ENCODE measurements at regions not wholly inside any gene's neighbourhood (a gene's known extent, or its start where the extent isn't known, plus 50 kb on each side); places are given as distances from the start of the nearest gene placed in this dataset.

DNA sequence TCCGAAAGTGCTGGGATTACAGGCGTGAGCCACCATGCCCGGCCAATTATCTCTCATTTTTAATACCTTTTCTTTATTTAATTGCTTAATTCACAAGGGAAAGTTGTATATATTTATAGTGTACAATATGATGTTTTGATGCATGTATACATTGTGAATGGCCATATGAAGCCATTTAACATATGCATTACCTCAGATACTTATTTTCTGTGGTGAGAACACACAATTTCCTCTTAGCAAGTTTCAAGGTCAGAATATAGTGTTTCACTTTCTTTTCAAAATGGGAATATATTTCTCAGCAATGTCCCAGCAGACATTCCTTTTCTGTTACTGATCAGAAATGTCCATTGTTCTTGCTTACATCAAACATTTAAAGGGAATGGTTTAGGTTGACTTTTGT, 1596.3 kb downstream of the MAT2B start:
- Mint-ChIP-seq H3K4me3 (ENCODE audit: unreplicated experiment) (no peak overlapping the region), H3K27ac (ENCODE audit: unreplicated experiment) (no peak overlapping the region), H3K27me3 (ENCODE audit: low read depth) (no peaks in the 10 kb centered on the region), H3K9me3 (ENCODE audit: low read depth) (peaks cover 14% of the 10 kb centered on the region), H3K4me1 (ENCODE audit: low read depth) (no peaks in the 10 kb centered on the region), H3K36me3 (ENCODE audit: low read depth) (no peaks in the 10 kb centered on the region)
- TF ChIP-seq, protein P1, sequence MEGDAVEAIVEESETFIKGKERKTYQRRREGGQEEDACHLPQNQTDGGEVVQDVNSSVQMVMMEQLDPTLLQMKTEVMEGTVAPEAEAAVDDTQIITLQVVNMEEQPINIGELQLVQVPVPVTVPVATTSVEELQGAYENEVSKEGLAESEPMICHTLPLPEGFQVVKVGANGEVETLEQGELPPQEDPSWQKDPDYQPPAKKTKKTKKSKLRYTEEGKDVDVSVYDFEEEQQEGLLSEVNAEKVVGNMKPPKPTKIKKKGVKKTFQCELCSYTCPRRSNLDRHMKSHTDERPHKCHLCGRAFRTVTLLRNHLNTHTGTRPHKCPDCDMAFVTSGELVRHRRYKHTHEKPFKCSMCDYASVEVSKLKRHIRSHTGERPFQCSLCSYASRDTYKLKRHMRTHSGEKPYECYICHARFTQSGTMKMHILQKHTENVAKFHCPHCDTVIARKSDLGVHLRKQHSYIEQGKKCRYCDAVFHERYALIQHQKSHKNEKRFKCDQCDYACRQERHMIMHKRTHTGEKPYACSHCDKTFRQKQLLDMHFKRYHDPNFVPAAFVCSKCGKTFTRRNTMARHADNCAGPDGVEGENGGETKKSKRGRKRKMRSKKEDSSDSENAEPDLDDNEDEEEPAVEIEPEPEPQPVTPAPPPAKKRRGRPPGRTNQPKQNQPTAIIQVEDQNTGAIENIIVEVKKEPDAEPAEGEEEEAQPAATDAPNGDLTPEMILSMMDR (IDR thresholded peaks at IDR 0.05) = no peak
- DNase-seq (ENCODE audit: low spot score) = no peak

DNA sequence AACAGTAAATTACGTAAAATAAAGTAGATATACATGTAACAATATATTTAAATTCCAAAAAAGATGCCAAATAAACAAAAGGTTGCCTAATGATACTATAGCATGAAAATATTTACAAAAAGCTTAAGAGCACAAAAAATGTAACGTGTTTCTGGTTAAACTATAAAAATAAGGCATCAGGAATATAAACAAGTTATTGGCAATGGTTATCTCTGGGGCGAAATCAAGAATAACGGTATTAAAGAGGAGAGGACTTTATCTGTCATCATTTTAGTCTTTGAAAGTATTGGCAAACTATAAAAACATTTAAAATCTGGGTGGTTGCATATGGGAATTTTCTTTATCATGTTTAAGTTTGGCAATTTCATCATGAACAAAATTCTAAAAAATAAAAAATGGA, 1599.2 kb downstream of the MAT2B start:
- Mint-ChIP-seq H3K4me1 (ENCODE audit: low read depth) (no peaks in the 10 kb centered on the region), H3K4me3 (ENCODE audit: unreplicated experiment) (no peak overlapping the region), H3K27ac (ENCODE audit: unreplicated experiment) (no peak overlapping the region), H3K27me3 (ENCODE audit: low read depth) (no peaks in the 10 kb centered on the region), H3K9me3 (ENCODE audit: low read depth) (peaks cover 10% of the 10 kb centered on the region), H3K36me3 (ENCODE audit: low read depth) (no peaks in the 10 kb centered on the region)
- DNase-seq (ENCODE audit: low spot score) = no peak
- TF ChIP-seq, protein P1 (IDR thresholded peaks at IDR 0.05) = no peak

DNA sequence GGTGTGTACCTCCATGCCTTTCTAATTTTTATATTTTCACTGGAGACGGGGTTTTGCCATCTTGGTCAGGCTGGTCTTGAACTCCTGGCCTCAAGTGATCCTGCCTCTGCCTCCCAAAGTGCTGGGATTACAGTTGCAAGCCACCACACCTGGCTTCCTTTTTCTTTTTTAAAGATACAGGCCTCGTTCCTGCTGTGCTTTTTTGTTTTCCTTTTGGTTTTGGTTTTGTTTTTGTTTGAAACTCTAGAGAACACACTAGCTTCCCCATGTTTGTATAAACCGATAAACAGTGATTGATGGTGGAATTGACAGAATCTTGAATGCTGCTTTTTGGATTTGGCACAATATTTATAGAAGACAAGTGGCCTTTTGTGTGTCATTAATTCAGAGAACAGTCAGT, 1603.4 kb downstream of the MAT2B start:
- no peaks in the 10 kb centered on the region for H3K36me3 Mint-ChIP-seq (ENCODE audit: low read depth)
- no peaks in the 10 kb centered on the region for H3K27me3 Mint-ChIP-seq (ENCODE audit: low read depth)
- no peak overlapping the region for H3K4me3 Mint-ChIP-seq (ENCODE audit: unreplicated experiment)
- H3K9me3 Mint-ChIP-seq (ENCODE audit: low read depth) = peaks cover 8% of the 10 kb centered on the region
- TF ChIP-seq, protein P1 (IDR thresholded peaks at IDR 0.05) = no peak
- H3K4me1 Mint-ChIP-seq (ENCODE audit: low read depth) = no peaks in the 10 kb centered on the region
- DNase-seq (ENCODE audit: low spot score) = no peak
- no peak overlapping the region for H3K27ac Mint-ChIP-seq (ENCODE audit: unreplicated experiment)

DNA sequence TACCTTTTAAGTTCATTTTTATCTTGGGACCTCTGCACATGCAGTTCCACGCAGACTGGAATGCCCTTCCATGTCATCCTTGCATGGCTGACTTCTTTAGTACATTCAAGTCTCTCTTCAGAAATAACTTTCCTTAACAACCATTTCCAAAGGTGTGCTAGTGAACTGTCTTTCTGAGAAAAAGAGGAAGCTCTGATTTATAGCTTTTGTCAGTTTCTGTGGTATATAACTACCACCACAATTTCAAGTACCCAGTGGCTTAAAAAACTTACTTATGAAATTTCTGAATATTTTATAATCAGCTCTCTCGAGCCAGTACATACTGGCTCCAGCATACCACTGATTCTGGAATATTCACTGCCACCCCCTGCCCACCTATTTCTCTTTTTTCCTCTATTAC, 1613.8 kb downstream of the MAT2B start:
- Mint-ChIP-seq H3K9me3 (ENCODE audit: low read depth) (peaks cover 6% of the 10 kb centered on the region), H3K4me3 (ENCODE audit: unreplicated experiment) (no peak overlapping the region), H3K36me3 (ENCODE audit: low read depth) (no peaks in the 10 kb centered on the region), H3K4me1 (ENCODE audit: low read depth) (no peaks in the 10 kb centered on the region), H3K27ac (ENCODE audit: unreplicated experiment) (no peak overlapping the region), H3K27me3 (ENCODE audit: low read depth) (no peaks in the 10 kb centered on the region)
- TF ChIP-seq, protein P1 (IDR thresholded peaks at IDR 0.05) = no peak
- no peak for DNase-seq (ENCODE audit: low spot score)

DNA sequence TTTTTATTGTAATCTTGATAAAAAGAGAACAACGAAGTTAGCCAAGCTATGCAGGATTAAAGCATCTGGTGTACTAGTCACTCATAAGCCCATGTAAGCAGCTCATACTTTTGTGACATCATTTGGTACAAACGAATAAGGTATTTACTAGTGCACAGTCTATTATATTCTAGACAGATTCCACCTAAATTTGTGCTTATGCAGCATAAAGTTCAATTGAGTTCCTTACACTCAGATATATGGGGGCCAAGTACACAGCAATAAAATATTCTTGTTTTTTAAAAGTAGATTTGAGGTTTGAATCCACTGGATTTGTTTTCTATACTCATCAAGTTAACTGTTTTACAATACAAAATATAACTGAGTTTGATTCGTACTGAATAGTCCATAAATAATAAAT, 1621.2 kb downstream of the MAT2B start:
- peaks cover 3% of the 10 kb centered on the region for H3K9me3 Mint-ChIP-seq (ENCODE audit: low read depth)
- no peak overlapping the region for H3K27ac Mint-ChIP-seq (ENCODE audit: unreplicated experiment)
- H3K27me3 Mint-ChIP-seq (ENCODE audit: low read depth) = no peaks in the 10 kb centered on the region
- no peak overlapping the region for H3K4me3 Mint-ChIP-seq (ENCODE audit: unreplicated experiment)
- no peaks in the 10 kb centered on the region for H3K4me1 Mint-ChIP-seq (ENCODE audit: low read depth)
- TF ChIP-seq, protein P1 (IDR thresholded peaks at IDR 0.05) = no peak
- H3K36me3 Mint-ChIP-seq (ENCODE audit: low read depth) = no peaks in the 10 kb centered on the region
- no peak for DNase-seq (ENCODE audit: low spot score)
